IMR-90 (cell line): ENCODE measurements at regions not wholly inside any gene's neighbourhood (a gene's known extent, or its start where the extent isn't known, plus 50 kb on each side); places are given as distances from the start of the nearest gene placed in this dataset.

Experiments
- ATAC-seq: fragments of 200-7000 bp; cut with Tn5 transposase; 2 replicates; pipeline ENCODE4 v1.9.1; 2020; ENCODE audit warnings: low read depth, mild to moderate bottlenecking, moderate library complexity
- BruUV-seq: library from RNA; stranded (reverse); fragments of 400-500 nt; replicated peaks from 2 replicates; lab custom pipeline; 2021; lab: Mats Ljungman, UMichigan
- CTCF ChIA-PET: fragments of 300-600 bp; formaldehyde crosslinking; extraction: SDS; loops from one replicate; lab custom pipeline; 2021; ENCODE audit warnings: antibody characterized with exemption; lab: Yijun Ruan, JAX
- POLR2A ChIA-PET: fragments of 300-600 bp; sonication (Branson Sonifier 250); formaldehyde crosslinking; loops from one replicate; lab custom pipeline; 2022; ENCODE audit warnings: antibody characterized with exemption; ENCODE audit not compliant: unreplicated experiment; lab: Charles Lee
- DNase-seq: peaks from one replicate; pipeline ENCODE4 v3.0.0; 2013
- H2AFZ ChIP-seq: replicated peaks from 2 replicates; pipeline ENCODE3; 2013; ENCODE audit warnings: low read length, mild to moderate bottlenecking; ENCODE audit not compliant: poor library complexity
- H2AK5ac ChIP-seq: 2 replicates; pipeline ENCODE4 v1.6.1; 2013; ENCODE audit warnings: low read depth, low read length, inconsistent platforms
- H2AK9ac ChIP-seq: replicated peaks from 2 replicates; pipeline ENCODE3; 2013; ENCODE audit warnings: mild to moderate bottlenecking, low read depth, low read length, moderate library complexity; ENCODE audit not compliant: poor library complexity
- H2BK120ac ChIP-seq: 2 replicates; pipeline ENCODE4 v1.6.1; 2013; ENCODE audit warnings: low read depth, low read length, inconsistent platforms
- H2BK15ac ChIP-seq: 3 replicates; pipeline ENCODE4 v1.6.1; 2013; ENCODE audit warnings: low read depth, low read length, inconsistent platforms
- H2BK20ac ChIP-seq: 2 replicates; pipeline ENCODE4 v1.6.1; 2013; ENCODE audit warnings: low read depth, mild to moderate bottlenecking, inconsistent platforms, low read length, moderate library complexity
- H2BK5ac ChIP-seq: 2 replicates; pipeline ENCODE4 v1.6.1; 2013; ENCODE audit warnings: mild to moderate bottlenecking, low read depth, low read length, inconsistent platforms; ENCODE audit not compliant: poor library complexity, severe bottlenecking
- H3K14ac ChIP-seq: replicated peaks from 2 replicates; pipeline ENCODE4 v1.6.1; 2013; ENCODE audit warnings: low read depth, low read length, inconsistent platforms
- H3K18ac ChIP-seq: 2 replicates; pipeline ENCODE4 v1.6.1; 2013; ENCODE audit warnings: low read depth, low read length, control low read depth
- H3K23ac ChIP-seq: 2 replicates; pipeline ENCODE4 v1.6.1; 2013; ENCODE audit warnings: low read depth, low read length, inconsistent platforms
- H3K27ac ChIP-seq: 2 replicates; pipeline ENCODE4 v1.5.1; 2013; ENCODE audit warnings: mild to moderate bottlenecking, control low read depth, low read length; ENCODE audit not compliant: insufficient read depth
- H3K27me3 ChIP-seq: 2 replicates; pipeline ENCODE4 v1.6.1; 2013; ENCODE audit warnings: low read length; ENCODE audit not compliant: control insufficient read depth, insufficient read depth
- H3K36me3 ChIP-seq: 2 replicates; pipeline ENCODE4 v1.6.1; 2013; ENCODE audit warnings: low read length, mixed read lengths; ENCODE audit not compliant: control insufficient read depth, insufficient read depth
- H3K4ac ChIP-seq: 2 replicates; pipeline ENCODE4 v1.6.1; 2013; ENCODE audit warnings: low read depth, low read length, inconsistent platforms
- H3K4me1 ChIP-seq: 2 replicates; pipeline ENCODE4 v1.6.1; 2013; ENCODE audit warnings: low read length, mixed read lengths; ENCODE audit not compliant: control insufficient read depth, insufficient read depth
- H3K4me2 ChIP-seq: 2 replicates; pipeline ENCODE4 v1.6.1; 2013; ENCODE audit warnings: low read depth, mild to moderate bottlenecking, control low read depth, low read length, moderate library complexity
- H3K4me3 ChIP-seq: 2 replicates; pipeline ENCODE4 v1.5.1; 2013; ENCODE audit warnings: low read depth, mild to moderate bottlenecking, control low read depth, low read length, moderate library complexity; ENCODE audit not compliant: insufficient read depth
- H3K56ac ChIP-seq: 2 replicates; pipeline ENCODE4 v1.6.1; 2013; ENCODE audit warnings: low read length, inconsistent platforms; ENCODE audit not compliant: insufficient read depth; ENCODE audit errors: extremely low read depth
- H3K79me1 ChIP-seq, 2 experiments: 2 replicates each; pipeline ENCODE4 v1.6.1; 2013; ENCODE audit warnings: low read length in 2 of 2, inconsistent platforms in 1 of 2, low read depth in 1 of 2
- H3K9ac ChIP-seq: 2 replicates; pipeline ENCODE4 v1.6.1; 2013; ENCODE audit warnings: low read depth, low read length, control low read depth
- H3K9me1 ChIP-seq: 2 replicates; pipeline ENCODE4 v1.6.1; 2013; ENCODE audit warnings: low read length, inconsistent platforms; ENCODE audit not compliant: insufficient read depth
- H3K9me3 ChIP-seq: 2 replicates; pipeline ENCODE4 v1.6.1; 2013; ENCODE audit warnings: low read length; ENCODE audit not compliant: control insufficient read depth, insufficient read depth
- H4K20me1 ChIP-seq: 2 replicates; pipeline ENCODE4 v1.6.1; 2013; ENCODE audit warnings: low read length, inconsistent platforms; ENCODE audit not compliant: insufficient read depth
- H4K5ac ChIP-seq: 2 replicates; pipeline ENCODE4 v1.6.1; 2013; ENCODE audit warnings: mild to moderate bottlenecking, low read depth, low read length, control low read depth
- H4K8ac ChIP-seq, 2 experiments: 2 replicates each; pipeline ENCODE4 v1.6.1; 2013; ENCODE audit warnings: low read depth in 2 of 2, low read length in 2 of 2, control low read depth in 1 of 2, inconsistent platforms in 1 of 2
- H4K91ac ChIP-seq: 2 replicates; pipeline ENCODE4 v1.6.1; 2013; ENCODE audit warnings: low read depth, low read length, inconsistent platforms; ENCODE audit not compliant: insufficient read depth
- BHLHE40 ChIP-seq: fragments of 150-350 bp; IDR thresholded peaks from 2 replicates; pipeline ENCODE4 v1.6.1; 2016; ENCODE audit warnings: mild to moderate bottlenecking, low read depth, low read length
- CEBPB ChIP-seq: IDR thresholded peaks from 2 replicates; pipeline ENCODE4 v1.6.1; 2012; ENCODE audit warnings: low read depth, low read length, improper control_type of control experiment
- MAFK ChIP-seq: IDR thresholded peaks from 2 replicates; pipeline ENCODE4 v1.6.1; 2012; ENCODE audit warnings: low read depth, low read length, improper control_type of control experiment
- MAZ ChIP-seq: IDR thresholded peaks from 2 replicates; pipeline ENCODE4 v1.6.1; 2012; ENCODE audit warnings: low read depth, mild to moderate bottlenecking, low read length, improper control_type of control experiment, moderate library complexity, borderline replicate concordance
- POLR2A ChIP-seq: IDR thresholded peaks from 2 replicates; pipeline ENCODE4 v1.6.1; 2012; ENCODE audit warnings: mild to moderate bottlenecking, low read depth, low read length
- RAD21 ChIP-seq: IDR thresholded peaks from 2 replicates; pipeline ENCODE4 v1.6.1; 2012; ENCODE audit warnings: low read length, improper control_type of control experiment
- WGBS, 2 experiments: methylation state at CpG; one replicate each; pipeline versions ENCODE4 v1.1.5 to v1.1.7; 2013; ENCODE audit warnings: missing lambda C conversion rate in 2 of 2; ENCODE audit not compliant: insufficient read length in 1 of 2; ENCODE audit errors: extremely low coverage in 2 of 2; 5-methylcytosine and 5-hydroxymethylcytosine counted together
- dilution Hi-C: fragments of 300-500 bp; cut with HindIII; formaldehyde crosslinking; loops from one replicate; pipeline ENCODE4 v1.14.3; 2018; ENCODE audit warnings: low sequenced_read_pairs; ENCODE audit not compliant: unreplicated experiment
- in situ Hi-C: fragments of 300-500 bp; cut with MboI; formaldehyde crosslinking; loops from 3 replicates; pipeline ENCODE4 v1.14.3; 2019; ENCODE audit warnings: low sequenced_read_pairs, inconsistent platforms, mixed read lengths
- intact Hi-C: fragments of 100-400 bp; cut with micrococcal nuclease; formaldehyde crosslinking; loops from 2 replicates; pipeline ENCODE4 v1.10.0; 2022
- TF ChIP-seq, protein P1 (sequence below): fragments of 150-350 bp; IDR thresholded peaks from 2 replicates; pipeline ENCODE4 v1.6.1; 2016; ENCODE audit warnings: low read depth, mild to moderate bottlenecking, low read length, moderate library complexity, borderline replicate concordance

- TF ChIP-seq MAZ: no peak
These were observed 65.1 kb upstream of the KLF13 start (continued) for GRCh38 chr15:31261266-31262142.

DNA sequence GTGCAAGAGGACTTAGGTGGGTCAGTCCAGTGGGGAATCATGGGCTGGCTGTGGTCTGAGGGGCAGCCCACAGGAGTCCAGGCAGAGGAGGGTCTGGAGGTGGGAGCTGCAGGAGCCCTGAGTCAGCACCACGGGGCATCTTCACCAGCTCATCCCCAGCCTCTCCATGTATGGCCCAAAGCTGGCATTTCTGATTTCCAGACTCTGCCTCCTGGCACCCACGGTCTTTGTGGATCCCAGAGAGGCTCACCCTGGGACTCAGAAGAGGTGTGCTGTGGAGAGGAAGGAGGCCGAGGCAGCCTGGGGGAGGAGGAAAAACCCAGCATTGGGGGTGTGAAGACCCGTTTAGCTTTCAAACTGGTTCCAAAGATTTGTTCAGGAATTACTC lies 64.5 kb upstream of the KLF13 start:
- Histone ChIP-seq H3K18ac (no peak overlapping the region), H3K4me1 (no peaks in the 10 kb centered on the region), H2AK9ac (no peak overlapping the region), H3K9me1 (no peaks in the 10 kb centered on the region), H2BK20ac (no peak overlapping the region), H4K5ac (no peak overlapping the region), H2BK15ac (no peak overlapping the region), H3K27ac (no peak overlapping the region), H3K36me3 (no peaks in the 10 kb centered on the region), H3K9ac (no peak overlapping the region), H3K14ac (no peak overlapping the region), H3K79me1 (no peaks in the 10 kb centered on the region), H4K20me1 (no peaks in the 10 kb centered on the region), H3K56ac (no peak overlapping the region), H4K91ac (no peak overlapping the region), H2AK5ac (no peak overlapping the region), H2BK5ac (no peak overlapping the region), H3K23ac (no peak overlapping the region), H4K8ac (no peak overlapping the region), H3K4ac (no peak overlapping the region), H2BK120ac (no peak overlapping the region), H3K9me3 (no peaks in the 10 kb centered on the region), H3K27me3 (peaks cover 3% of the 10 kb centered on the region; the same call in 1 of the 2 replicates), H2AFZ (no peak overlapping the region), H3K4me3 (no peak overlapping the region), H3K4me2 (no peak overlapping the region)
- ChIA-PET CTCF (no interaction called here), POLR2A (no interaction called here)
- no TSS peak for BruUV-seq
- intact Hi-C loops (no loop called here), in situ Hi-C loops (no loop called here), dilution Hi-C loops (no loop called here)
- ATAC-seq: no peak
- no peak for DNase-seq
- TF ChIP-seq RAD21: no peak
- no peak for TF ChIP-seq POLR2A
- TF ChIP-seq MAFK: no peak
- no peak for TF ChIP-seq CEBPB
- TF ChIP-seq MAZ: no peak
- TF ChIP-seq BHLHE40: no peak
- TF ChIP-seq, protein P1, sequence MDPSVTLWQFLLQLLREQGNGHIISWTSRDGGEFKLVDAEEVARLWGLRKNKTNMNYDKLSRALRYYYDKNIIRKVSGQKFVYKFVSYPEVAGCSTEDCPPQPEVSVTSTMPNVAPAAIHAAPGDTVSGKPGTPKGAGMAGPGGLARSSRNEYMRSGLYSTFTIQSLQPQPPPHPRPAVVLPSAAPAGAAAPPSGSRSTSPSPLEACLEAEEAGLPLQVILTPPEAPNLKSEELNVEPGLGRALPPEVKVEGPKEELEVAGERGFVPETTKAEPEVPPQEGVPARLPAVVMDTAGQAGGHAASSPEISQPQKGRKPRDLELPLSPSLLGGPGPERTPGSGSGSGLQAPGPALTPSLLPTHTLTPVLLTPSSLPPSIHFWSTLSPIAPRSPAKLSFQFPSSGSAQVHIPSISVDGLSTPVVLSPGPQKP: no peak
- no CpG with 5 or more reads among the region's 4 CpGs for WGBS, 2 experiments
